ENCODE measurements at regions not wholly inside any gene's neighbourhood (a gene's known extent, or its start where the extent isn't known, plus 50 kb on each side); places are given as distances from the start of the nearest gene placed in this dataset.

DNA sequence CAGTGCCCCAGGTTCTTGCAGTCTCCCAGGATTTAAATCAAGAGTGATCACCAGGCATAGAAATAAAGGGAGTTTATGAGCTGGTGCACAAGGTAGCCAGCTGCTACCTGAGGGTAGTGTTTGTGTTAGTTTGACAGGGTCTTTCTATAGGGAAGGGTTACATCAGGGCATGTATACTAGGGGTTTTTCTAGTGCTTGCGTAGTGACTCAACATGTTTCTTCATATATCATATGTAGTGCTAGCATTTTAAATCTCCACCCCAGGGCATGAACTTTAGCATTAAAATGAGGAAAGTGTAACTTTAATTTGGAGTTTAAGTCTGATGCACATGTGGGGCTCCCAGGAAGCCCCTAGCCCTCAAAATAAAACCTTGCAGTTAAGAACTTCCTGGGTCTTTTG, 86.5 kb upstream of the TNR start:
- TF ChIP-seq, protein P1, sequence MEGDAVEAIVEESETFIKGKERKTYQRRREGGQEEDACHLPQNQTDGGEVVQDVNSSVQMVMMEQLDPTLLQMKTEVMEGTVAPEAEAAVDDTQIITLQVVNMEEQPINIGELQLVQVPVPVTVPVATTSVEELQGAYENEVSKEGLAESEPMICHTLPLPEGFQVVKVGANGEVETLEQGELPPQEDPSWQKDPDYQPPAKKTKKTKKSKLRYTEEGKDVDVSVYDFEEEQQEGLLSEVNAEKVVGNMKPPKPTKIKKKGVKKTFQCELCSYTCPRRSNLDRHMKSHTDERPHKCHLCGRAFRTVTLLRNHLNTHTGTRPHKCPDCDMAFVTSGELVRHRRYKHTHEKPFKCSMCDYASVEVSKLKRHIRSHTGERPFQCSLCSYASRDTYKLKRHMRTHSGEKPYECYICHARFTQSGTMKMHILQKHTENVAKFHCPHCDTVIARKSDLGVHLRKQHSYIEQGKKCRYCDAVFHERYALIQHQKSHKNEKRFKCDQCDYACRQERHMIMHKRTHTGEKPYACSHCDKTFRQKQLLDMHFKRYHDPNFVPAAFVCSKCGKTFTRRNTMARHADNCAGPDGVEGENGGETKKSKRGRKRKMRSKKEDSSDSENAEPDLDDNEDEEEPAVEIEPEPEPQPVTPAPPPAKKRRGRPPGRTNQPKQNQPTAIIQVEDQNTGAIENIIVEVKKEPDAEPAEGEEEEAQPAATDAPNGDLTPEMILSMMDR (IDR thresholded peaks at IDR 0.05; ENCODE audit: poor library complexity): no peak
- no peak for TF ChIP-seq EZH2 (IDR thresholded peaks at IDR 0.05; ENCODE audit: borderline replicate concordance)

Data from hepatocyte (in vitro differentiated cells).